ENCODE measurements at regions not wholly inside any gene's neighbourhood (a gene's known extent, or its start where the extent isn't known, plus 50 kb on each side); places are given as distances from the start of the nearest gene placed in this dataset.
"Not testable (repeated sequence)": the region's sequence is repeated elsewhere in the genome, so short reads cannot be mapped to it uniquely, and the experiment has no call there.

GRCh38 chr21:15204970-15205286 is 140.1 kb upstream of the NRIP1 start:
- no peak for DNase-seq

- DNase-seq, result no peak
Observed at GRCh38 chr21:15206514-15206913, 141.7 kb upstream of the NRIP1 start.

GRCh38 chr21:15207231-15207630 is 142.4 kb upstream of the NRIP1 start:
- DNase-seq, result no peak

GRCh38 chr21:15207635-15208370 is 143.0 kb upstream of the NRIP1 start:
- no peak for DNase-seq

- DNase-seq, result no peak
Observed at GRCh38 chr21:15208786-15209185, 144.0 kb upstream of the NRIP1 start.

GRCh38 chr21:15209224-15209623 is 144.4 kb upstream of the NRIP1 start:
- no peak for DNase-seq

- no peak for DNase-seq
Observed at GRCh38 chr21:15210235-15210678, 145.5 kb upstream of the NRIP1 start.

GRCh38 chr21:15211491-15212133 is 146.8 kb upstream of the NRIP1 start:
- no peak for DNase-seq

- no peak for DNase-seq
Observed at GRCh38 chr21:15212206-15212605, 147.4 kb upstream of the NRIP1 start.

GRCh38 chr21:15218476-15218875 is 153.7 kb upstream of the NRIP1 start:
- not testable (repeated sequence) for DNase-seq

- no peak for DNase-seq
Observed at GRCh38 chr21:15219039-15219438, 154.2 kb upstream of the NRIP1 start.

GRCh38 chr21:15219894-15220293 is 155.1 kb upstream of the NRIP1 start:
- peak; percentile 60 for DNase-seq

- no peak for DNase-seq
Observed at GRCh38 chr21:15221799-15222386, 157.1 kb upstream of the NRIP1 start.

- no peak for DNase-seq
Observed at GRCh38 chr21:15222707-15223106, 157.9 kb upstream of the NRIP1 start.

- DNase-seq, result no peak
Observed at GRCh38 chr21:15224346-15225086, 159.7 kb upstream of the NRIP1 start.

- no peak for DNase-seq
Observed at GRCh38 chr21:15227919-15228318, 163.1 kb upstream of the NRIP1 start.

- DNase-seq, result no peak
Observed at GRCh38 chr21:15229390-15229789, 164.6 kb upstream of the NRIP1 start.

GRCh38 chr21:15233611-15234010 is 168.8 kb upstream of the NRIP1 start:
- DNase-seq, result no peak

- DNase-seq, result no peak
Observed at GRCh38 chr21:15236111-15236510, 171.3 kb upstream of the NRIP1 start.

GRCh38 chr21:15240848-15241247 is 176.0 kb upstream of the NRIP1 start:
- no peak for DNase-seq

GRCh38 chr21:15241997-15242736 is 177.4 kb upstream of the NRIP1 start:
- DNase-seq, result no peak

- DNase-seq, result no peak
Observed at GRCh38 chr21:15242906-15243305, 178.1 kb upstream of the NRIP1 start.

- no peak for DNase-seq
Observed at GRCh38 chr21:15243406-15243805, 178.6 kb upstream of the NRIP1 start.

All from NCI-H1048 (cell line).